ENCODE measurements at regions not wholly inside any gene's neighbourhood (a gene's known extent, or its start where the extent isn't known, plus 50 kb on each side); places are given as distances from the start of the nearest gene placed in this dataset.

GRCh38 chr6:159397753-159398152, 228.6 kb downstream of the FNDC1 start:
- TF ChIP-seq CTCF (IDR thresholded peaks at IDR 0.05) (no peak), POLR2A (IDR thresholded peaks at IDR 0.05) (no peak)

Data from tibial nerve (tissue), 3 donors.